ENCODE measurements at regions not wholly inside any gene's neighbourhood (a gene's known extent, or its start where the extent isn't known, plus 50 kb on each side); places are given as distances from the start of the nearest gene placed in this dataset.
A peak's percentile ranks its signal among the peaks of the same experiment; 100 is the strongest.

DNA sequence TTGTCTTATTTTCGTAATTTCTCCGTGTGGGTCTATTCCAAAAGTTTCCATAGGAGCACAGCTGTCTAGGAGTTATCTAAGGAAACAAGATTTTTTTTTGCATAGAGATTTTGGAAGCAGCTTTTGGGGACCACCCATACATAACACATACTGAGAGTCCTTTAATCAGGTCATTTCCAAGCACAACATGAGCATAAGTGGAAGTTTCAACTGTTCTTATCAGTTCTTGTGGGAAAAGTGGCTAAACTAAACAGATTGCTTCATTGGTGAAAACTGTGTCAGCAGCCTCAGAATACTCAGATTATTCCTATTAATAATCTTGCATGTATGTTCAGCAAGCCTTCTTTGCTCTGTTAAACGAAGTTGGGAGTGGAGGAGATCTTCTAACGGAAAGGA is 153.6 kb upstream of the TYRP1 start:
- no peak for DNase-seq (ENCODE audit: low spot score)
- no peaks in the 10 kb centered on the region for H3K27me3 ChIP-seq (replicated peaks; ENCODE audit: insufficient read depth, low read depth, low read length, poor library complexity)
- BruUV-seq (replicated peaks), result no TSS peak
- no peak overlapping the region for H3K4me3 ChIP-seq (ENCODE audit: low read depth, low read length, poor library complexity, severe bottlenecking)
- POLR2A ChIA-PET (ENCODE audit: low non-redundant PET), result no interaction called here
- H3K9me3 ChIP-seq (ENCODE audit: low read depth, low read length, poor library complexity, severe bottlenecking), result no peaks in the 10 kb centered on the region
- TF ChIP-seq, protein P1, sequence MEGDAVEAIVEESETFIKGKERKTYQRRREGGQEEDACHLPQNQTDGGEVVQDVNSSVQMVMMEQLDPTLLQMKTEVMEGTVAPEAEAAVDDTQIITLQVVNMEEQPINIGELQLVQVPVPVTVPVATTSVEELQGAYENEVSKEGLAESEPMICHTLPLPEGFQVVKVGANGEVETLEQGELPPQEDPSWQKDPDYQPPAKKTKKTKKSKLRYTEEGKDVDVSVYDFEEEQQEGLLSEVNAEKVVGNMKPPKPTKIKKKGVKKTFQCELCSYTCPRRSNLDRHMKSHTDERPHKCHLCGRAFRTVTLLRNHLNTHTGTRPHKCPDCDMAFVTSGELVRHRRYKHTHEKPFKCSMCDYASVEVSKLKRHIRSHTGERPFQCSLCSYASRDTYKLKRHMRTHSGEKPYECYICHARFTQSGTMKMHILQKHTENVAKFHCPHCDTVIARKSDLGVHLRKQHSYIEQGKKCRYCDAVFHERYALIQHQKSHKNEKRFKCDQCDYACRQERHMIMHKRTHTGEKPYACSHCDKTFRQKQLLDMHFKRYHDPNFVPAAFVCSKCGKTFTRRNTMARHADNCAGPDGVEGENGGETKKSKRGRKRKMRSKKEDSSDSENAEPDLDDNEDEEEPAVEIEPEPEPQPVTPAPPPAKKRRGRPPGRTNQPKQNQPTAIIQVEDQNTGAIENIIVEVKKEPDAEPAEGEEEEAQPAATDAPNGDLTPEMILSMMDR (conservative IDR thresholded peaks at IDR 0.05; ENCODE audit: low read depth, low read length), result no peak
- TF ChIP-seq EZH2 (IDR thresholded peaks at IDR 0.05; ENCODE audit: borderline replicate concordance, low read depth, low read length, poor library complexity, severe bottlenecking), result no peak
- CTCF ChIA-PET, result no interaction called here
- no peaks in the 10 kb centered on the region for H3K4me1 ChIP-seq (ENCODE audit: insufficient read depth, low read length, poor library complexity, severe bottlenecking)
- intact Hi-C loops (cut with micrococcal nuclease; ENCODE audit: unreplicated experiment), result no loop called here
- H3K27ac ChIP-seq (ENCODE audit: low read depth, low read length, poor library complexity, severe bottlenecking), result no peak overlapping the region
- no peaks in the 10 kb centered on the region for H3K36me3 ChIP-seq (ENCODE audit: insufficient read depth, low read length, poor library complexity, severe bottlenecking)

DNA sequence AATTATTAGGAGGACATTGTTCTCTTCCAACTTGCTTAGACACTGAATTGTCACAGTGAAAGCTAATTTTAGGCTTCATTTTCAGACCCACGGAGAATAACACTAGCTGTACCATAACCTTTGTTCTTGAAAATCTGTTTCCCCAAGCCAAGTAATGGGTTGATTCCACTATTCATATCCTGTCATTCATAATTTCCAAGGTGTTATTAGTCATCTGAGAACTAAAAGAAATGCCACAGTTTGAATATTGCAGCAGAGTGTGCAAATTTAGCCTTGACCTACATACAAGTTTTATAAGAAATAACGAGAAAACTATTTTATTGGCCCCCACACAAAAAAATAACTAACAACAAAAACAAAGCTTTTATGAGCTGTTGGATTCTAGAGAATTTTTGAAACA is 148.5 kb upstream of the TYRP1 start:
- no peak for DNase-seq (ENCODE audit: low spot score)
- ChIA-PET POLR2A (ENCODE audit: low non-redundant PET) (no interaction called here), CTCF (no interaction called here)
- H3K27me3 ChIP-seq (replicated peaks; ENCODE audit: insufficient read depth, low read depth, low read length, poor library complexity), result no peaks in the 10 kb centered on the region
- intact Hi-C loops (cut with micrococcal nuclease; ENCODE audit: unreplicated experiment), result no loop called here
- no peak overlapping the region for H3K27ac ChIP-seq (ENCODE audit: low read depth, low read length, poor library complexity, severe bottlenecking)
- no peak overlapping the region for H3K4me3 ChIP-seq (ENCODE audit: low read depth, low read length, poor library complexity, severe bottlenecking)
- no peaks in the 10 kb centered on the region for H3K4me1 ChIP-seq (ENCODE audit: insufficient read depth, low read length, poor library complexity, severe bottlenecking)
- BruUV-seq (replicated peaks), result no TSS peak
- H3K36me3 ChIP-seq (ENCODE audit: insufficient read depth, low read length, poor library complexity, severe bottlenecking), result no peaks in the 10 kb centered on the region
- TF ChIP-seq, protein P1 (conservative IDR thresholded peaks at IDR 0.05; ENCODE audit: low read depth, low read length), result no peak
- TF ChIP-seq EZH2 (IDR thresholded peaks at IDR 0.05; ENCODE audit: borderline replicate concordance, low read depth, low read length, poor library complexity, severe bottlenecking), result no peak
- H3K9me3 ChIP-seq (ENCODE audit: low read depth, low read length, poor library complexity, severe bottlenecking), result no peaks in the 10 kb centered on the region

DNA sequence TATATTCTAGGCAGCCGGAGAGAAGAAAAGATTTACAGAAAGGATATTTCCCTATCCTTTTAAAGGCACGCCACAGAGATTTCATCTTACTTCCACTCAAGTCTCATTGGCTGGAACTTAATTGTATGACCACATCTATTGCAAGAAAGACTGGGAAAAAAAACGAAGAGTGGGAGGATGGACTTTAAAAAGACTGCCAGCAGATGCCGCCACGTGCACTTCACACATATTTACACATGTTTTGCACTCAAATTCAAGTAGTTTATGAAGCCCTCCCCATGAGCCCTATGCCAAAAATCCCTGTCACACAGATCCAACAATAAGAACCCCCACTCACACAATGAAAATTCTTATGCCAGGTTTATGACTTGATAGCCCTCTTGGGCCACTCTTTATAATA is 138.5 kb upstream of the TYRP1 start:
- POLR2A ChIA-PET (ENCODE audit: low non-redundant PET), result no interaction called here
- no peaks in the 10 kb centered on the region for H3K4me1 ChIP-seq (ENCODE audit: insufficient read depth, low read length, poor library complexity, severe bottlenecking)
- TF ChIP-seq EZH2 (IDR thresholded peaks at IDR 0.05; ENCODE audit: borderline replicate concordance, low read depth, low read length, poor library complexity, severe bottlenecking), result no peak
- TF ChIP-seq, protein P1 (conservative IDR thresholded peaks at IDR 0.05; ENCODE audit: low read depth, low read length), result peak; percentile 57
- no peaks in the 10 kb centered on the region for H3K36me3 ChIP-seq (ENCODE audit: insufficient read depth, low read length, poor library complexity, severe bottlenecking)
- no peaks in the 10 kb centered on the region for H3K9me3 ChIP-seq (ENCODE audit: low read depth, low read length, poor library complexity, severe bottlenecking)
- no peak overlapping the region for H3K27ac ChIP-seq (ENCODE audit: low read depth, low read length, poor library complexity, severe bottlenecking)
- CTCF ChIA-PET, result interaction anchor here (1.0 kb wide), 1 partner anchor 85 kb away, joined by 7 read pairs; no protein-coding TSS in a partner anchor
- BruUV-seq (replicated peaks), result no TSS peak
- H3K4me3 ChIP-seq (ENCODE audit: low read depth, low read length, poor library complexity, severe bottlenecking), result no peak overlapping the region
- H3K27me3 ChIP-seq (replicated peaks; ENCODE audit: insufficient read depth, low read depth, low read length, poor library complexity), result no peaks in the 10 kb centered on the region
- intact Hi-C loops (cut with micrococcal nuclease; ENCODE audit: unreplicated experiment), result loop anchor here (2.0 to 5.0 kb wide), 2 partner anchors 86 to 113 kb away; no protein-coding TSS in a partner anchor
- DNase-seq (ENCODE audit: low spot score), result peak; percentile 58
